ENCODE measurements at regions not wholly inside any gene's neighbourhood (a gene's known extent, or its start where the extent isn't known, plus 50 kb on each side); places are given as distances from the start of the nearest gene placed in this dataset.

DNA sequence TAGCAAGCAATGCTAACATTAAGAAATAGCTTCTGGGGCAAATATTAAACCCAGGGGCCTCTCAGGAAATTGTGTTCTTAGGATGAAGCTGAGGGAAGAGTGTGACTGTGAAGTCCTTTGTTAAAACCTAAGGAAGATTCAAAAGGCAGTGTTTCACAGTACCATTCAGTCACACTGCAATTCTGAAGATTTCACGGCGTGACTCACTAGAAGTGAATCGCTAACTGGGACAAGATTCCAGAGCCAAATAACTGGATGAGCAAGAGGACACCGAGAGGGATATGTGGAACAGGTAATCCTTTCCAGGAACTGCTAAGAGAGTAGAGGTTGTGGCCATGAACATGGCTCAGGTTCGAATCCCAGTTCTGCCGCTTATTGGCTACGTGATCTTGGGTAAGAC lies 61.8 kb upstream of the SMAD3 start:
- TF ChIP-seq ZFX (IDR thresholded peaks at IDR 0.05) = no peak
- TF ChIP-seq, protein P1, sequence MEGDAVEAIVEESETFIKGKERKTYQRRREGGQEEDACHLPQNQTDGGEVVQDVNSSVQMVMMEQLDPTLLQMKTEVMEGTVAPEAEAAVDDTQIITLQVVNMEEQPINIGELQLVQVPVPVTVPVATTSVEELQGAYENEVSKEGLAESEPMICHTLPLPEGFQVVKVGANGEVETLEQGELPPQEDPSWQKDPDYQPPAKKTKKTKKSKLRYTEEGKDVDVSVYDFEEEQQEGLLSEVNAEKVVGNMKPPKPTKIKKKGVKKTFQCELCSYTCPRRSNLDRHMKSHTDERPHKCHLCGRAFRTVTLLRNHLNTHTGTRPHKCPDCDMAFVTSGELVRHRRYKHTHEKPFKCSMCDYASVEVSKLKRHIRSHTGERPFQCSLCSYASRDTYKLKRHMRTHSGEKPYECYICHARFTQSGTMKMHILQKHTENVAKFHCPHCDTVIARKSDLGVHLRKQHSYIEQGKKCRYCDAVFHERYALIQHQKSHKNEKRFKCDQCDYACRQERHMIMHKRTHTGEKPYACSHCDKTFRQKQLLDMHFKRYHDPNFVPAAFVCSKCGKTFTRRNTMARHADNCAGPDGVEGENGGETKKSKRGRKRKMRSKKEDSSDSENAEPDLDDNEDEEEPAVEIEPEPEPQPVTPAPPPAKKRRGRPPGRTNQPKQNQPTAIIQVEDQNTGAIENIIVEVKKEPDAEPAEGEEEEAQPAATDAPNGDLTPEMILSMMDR (conservative IDR thresholded peaks at IDR 0.05) = no peak
- no peak overlapping the region for H3K27ac ChIP-seq

GRCh38 chr15:67004142-67004541 lies 61.3 kb upstream of the SMAD3 start:
- H3K27ac ChIP-seq = no peak overlapping the region
- TF ChIP-seq ZFX (IDR thresholded peaks at IDR 0.05) = no peak
- TF ChIP-seq, protein P1 (conservative IDR thresholded peaks at IDR 0.05) = no peak

- TF ChIP-seq, protein P1 (conservative IDR thresholded peaks at IDR 0.05) = no peak
- TF ChIP-seq ZFX (IDR thresholded peaks at IDR 0.05) = no peak
Measured at GRCh38 chr15:67005294-67005996, 60.0 kb upstream of the SMAD3 start.

GRCh38 chr15:67006083-67007065 lies 59.0 kb upstream of the SMAD3 start:
- H3K27ac ChIP-seq = no peak overlapping the region
- TF ChIP-seq, protein P1 (conservative IDR thresholded peaks at IDR 0.05) = no peak
- no peak for TF ChIP-seq ZFX (IDR thresholded peaks at IDR 0.05)

More at GRCh38 chr15:67005294-67005996, 60.0 kb upstream of the SMAD3 start:
- H3K27ac ChIP-seq = no peak overlapping the region

DNA sequence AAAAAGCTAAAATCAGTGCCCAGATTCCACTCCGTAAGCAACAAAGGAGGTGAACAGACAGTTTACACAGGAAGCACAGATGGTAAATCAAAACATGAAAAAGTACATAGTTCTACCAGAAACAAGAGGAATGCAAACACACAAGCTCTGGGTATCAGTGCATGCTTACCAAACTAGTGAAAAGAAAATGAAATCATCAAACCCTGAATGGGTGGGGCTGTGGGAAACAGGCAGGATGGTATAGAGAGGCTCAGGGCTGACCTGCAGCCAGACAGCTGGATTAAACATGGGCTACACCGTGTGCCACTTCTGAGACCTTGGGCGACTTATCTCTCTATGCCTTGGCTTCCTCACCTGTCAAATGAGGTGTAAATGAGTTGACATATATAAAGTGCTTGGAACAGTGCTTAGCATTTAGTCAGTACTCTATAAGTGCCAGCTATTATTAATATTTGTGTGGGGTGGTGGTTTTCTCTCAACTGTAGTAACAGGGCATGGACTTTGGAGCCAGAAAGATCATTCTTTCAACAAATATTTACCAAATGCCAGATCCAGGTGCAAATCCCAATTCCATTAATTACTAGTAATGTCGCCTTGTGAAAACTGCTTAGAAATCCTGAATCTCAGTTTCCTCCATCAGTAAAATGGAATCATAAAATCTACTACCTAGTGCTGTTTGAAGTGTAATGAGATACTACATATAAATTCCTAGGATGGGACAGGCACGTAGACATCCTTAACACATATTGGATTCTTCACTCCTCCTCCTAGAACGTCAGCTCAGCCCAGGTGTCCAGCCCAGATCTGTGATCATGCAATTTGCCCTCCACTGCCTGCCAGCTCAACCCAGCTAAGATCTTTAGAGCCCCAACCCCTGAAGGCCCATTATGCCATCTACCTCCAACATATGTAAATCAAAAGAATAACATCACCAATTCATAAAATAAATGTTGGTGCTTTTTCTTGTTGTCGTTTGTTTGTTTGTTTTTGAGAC lies 55.5 kb upstream of the SMAD3 start:
- no peak overlapping the region for H3K27ac ChIP-seq
- no peak for TF ChIP-seq ZFX (IDR thresholded peaks at IDR 0.05)
- TF ChIP-seq, protein P1 (conservative IDR thresholded peaks at IDR 0.05) = no peak

DNA sequence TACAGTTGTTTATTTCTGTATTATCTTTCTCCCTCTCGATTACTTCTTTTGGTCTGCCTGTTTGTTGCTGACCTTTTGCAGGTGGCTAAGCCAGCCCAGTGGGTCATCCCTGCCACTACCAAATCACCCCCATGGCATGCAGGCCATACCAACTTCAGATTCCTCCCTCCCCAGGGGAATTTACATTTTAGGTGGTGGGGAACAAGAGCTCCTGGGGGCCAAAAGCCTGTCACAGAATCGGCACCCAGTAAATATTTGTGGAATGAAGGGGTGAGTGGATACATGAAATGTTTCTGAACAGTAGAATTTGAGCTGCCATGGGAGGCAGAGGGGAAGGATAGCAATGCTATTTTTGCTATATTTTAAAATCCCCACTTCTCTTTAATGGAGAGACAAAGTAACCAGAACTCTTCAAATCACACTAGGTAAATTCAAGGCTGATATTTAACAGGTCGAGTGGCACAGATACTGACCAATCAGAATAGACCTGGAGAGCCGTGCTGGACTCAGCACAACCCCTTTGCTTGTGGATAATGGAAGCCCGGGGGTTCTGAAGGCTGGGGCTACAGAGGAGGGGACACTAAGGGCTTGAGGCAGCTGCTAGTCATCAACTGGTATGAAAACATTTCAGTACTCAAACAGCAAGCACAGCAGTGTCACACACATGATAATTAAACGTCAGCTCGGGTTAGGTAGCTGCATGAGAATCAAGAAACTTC lies 54.3 kb upstream of the SMAD3 start:
- H3K27ac ChIP-seq = no peak overlapping the region
- TF ChIP-seq, protein P1 (conservative IDR thresholded peaks at IDR 0.05) = no peak
- no peak for TF ChIP-seq ZFX (IDR thresholded peaks at IDR 0.05)
